ENCODE measurements at regions not wholly inside any gene's neighbourhood (a gene's known extent, or its start where the extent isn't known, plus 50 kb on each side); places are given as distances from the start of the nearest gene placed in this dataset.
"Not testable (repeated sequence)": the region's sequence is repeated elsewhere in the genome, so short reads cannot be mapped to it uniquely, and the experiment has no call there.

GRCh38 chr4:124993838-124994237, 281.3 kb upstream of the ANKRD50 start:
- DNase-seq (ENCODE audit: low read depth), result no peak

- no peak for DNase-seq (ENCODE audit: low read depth)
Observed at GRCh38 chr4:124990398-124990797, 277.9 kb upstream of the ANKRD50 start.

- DNase-seq (ENCODE audit: low read depth), result peak; percentile 14
Observed at GRCh38 chr4:124980276-124980752, 267.8 kb upstream of the ANKRD50 start.

GRCh38 chr4:124978536-124978935, 266.0 kb upstream of the ANKRD50 start:
- DNase-seq (ENCODE audit: low read depth), result not testable (repeated sequence)

DNA sequence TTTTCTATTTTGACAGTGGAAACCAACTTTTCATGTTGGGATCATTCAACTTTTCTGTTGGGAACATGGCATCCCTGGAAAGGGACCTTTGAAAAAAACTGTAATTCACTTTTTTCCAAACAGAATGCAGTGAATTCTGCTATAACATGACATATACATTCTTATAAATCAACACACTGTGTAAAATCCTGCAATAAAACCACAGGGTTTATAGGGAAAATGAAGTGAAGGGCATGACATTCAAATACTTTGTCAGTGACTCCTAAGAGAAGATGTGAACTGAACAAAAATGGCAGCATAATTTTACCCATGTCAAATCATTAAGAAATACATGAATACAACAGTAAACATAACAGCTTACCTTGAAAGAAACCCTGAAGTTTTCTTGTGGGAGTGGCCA, 264.5 kb upstream of the ANKRD50 start:
- no peak for DNase-seq (ENCODE audit: low read depth)

- no peak for DNase-seq (ENCODE audit: low read depth)
Observed at GRCh38 chr4:124974152-124974551, 261.6 kb upstream of the ANKRD50 start.

DNA sequence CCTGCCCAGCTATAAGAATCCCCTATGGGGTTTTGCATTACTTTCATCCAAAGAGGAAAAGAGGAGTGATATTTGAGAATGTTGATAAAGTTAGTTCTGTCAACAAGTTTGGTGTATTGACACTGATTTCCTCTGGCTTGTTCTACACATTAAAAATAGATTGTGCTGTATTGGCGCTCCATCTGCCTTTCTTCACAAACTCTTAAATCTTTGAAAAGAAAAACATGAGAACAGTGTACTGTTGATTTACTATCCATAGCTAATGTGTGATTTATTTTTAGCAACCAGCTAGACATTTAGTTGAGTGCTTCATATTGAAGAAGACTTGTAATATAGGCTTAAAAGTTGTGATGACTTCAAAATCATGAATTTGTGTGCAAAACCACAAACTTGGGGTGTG, 261.2 kb upstream of the ANKRD50 start:
- DNase-seq (ENCODE audit: low read depth), result no peak

GRCh38 chr4:124970011-124970410, 257.5 kb upstream of the ANKRD50 start:
- DNase-seq (ENCODE audit: low read depth), result no peak

DNA sequence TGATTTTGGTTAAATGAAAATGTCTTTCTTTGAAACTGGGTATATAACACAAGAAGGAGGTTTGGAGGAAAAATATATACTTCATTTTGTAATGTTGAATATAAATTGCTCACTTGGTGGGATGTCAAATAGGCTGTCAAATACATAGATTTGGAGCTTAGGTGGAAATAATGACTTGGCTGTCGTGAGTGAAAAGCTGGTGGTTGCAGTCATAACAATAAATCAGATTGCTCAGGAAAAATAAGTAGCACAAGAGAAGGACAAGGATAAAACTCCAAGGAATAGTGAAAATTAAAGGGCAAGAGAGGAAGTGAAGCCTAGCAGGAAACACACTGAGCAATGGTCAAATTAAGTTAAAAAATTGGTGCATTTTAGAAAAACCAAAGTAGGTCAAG, 253.0 kb upstream of the ANKRD50 start:
- no peak for DNase-seq (ENCODE audit: low read depth)

DNA sequence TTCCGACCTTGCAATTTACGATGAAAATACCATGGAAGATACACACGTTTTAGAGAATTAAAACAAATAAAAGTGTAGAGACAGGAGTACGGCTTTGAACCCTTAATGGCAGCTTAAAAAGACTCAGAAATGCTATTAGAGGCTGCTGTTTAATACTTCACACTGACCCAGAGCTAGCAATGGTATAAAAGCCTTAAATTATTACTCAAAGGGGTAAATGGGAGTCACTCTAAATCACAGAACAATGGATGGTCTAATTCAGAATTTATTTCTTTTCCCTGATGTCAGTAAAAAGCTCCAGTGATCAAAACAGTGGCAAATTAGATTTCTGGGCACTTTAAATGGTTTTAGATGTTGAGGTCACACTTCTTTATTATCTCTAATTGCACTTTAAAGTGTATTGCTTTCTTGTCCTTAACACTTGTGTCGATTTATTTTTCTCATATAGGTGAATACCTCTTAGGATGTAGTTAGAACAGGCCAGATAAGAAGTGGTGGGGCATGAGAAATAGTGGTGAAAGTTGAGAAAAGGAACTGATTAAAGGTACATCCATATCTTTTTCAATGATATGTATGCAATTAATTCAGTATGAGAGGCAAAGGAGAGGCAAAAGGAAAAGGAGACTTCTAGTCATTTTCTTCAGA, 252.4 kb upstream of the ANKRD50 start:
- DNase-seq (ENCODE audit: low read depth), result no peak

DNA sequence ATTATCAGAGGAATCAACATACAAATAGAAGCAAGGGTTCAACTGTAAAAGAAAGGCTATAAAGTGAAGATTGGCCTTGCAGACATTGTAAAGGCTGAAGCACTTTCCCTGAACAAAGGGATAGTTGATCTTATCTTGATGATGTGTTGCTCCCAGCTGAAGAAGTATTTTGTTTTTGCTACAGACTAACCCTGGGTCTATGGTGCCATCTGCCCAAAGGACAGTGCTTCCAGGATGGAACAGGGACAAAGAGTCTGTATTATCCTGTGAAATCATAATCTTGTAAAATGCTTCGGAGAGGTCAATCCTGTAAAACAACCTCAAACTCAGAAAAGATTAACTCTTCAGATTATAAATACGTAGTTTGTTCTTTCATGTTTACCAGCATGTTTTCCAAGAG, 251.7 kb upstream of the ANKRD50 start:
- no peak for DNase-seq (ENCODE audit: low read depth)

DNA sequence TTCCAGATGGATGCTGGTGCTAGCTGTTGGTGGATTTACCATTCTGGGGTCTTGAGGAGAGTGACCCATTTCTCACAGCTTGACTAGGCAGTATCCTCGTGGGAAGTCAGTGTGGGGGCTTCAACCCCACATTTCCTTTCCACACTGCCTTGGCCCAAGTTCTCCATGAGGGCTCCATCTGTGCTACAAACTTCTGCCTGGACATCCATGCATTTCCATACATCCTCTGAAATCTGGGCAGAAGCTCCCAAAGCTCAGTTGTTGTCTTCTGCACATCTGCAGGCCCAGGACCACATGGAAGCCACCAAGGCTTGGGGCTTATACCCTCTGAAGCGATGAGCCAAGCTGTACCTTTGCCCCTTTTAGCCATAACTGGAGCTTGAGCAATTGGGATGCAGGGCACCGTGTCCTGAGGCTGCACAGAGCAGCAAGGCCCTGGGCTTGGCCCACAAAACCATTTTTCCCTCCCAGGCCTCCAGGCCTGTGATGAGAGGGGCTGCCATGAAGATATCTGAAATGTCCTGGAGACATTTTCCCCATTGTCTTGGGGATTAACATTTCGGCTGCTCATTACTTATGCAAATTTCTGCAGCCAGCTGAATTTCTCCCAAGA, 248.7 kb upstream of the ANKRD50 start:
- DNase-seq (ENCODE audit: low read depth), result no peak

GRCh38 chr4:124958847-124959246, 246.3 kb upstream of the ANKRD50 start:
- no peak for DNase-seq (ENCODE audit: low read depth)

- DNase-seq (ENCODE audit: low read depth), result no peak
Observed at GRCh38 chr4:124955476-124955875, 242.9 kb upstream of the ANKRD50 start.

DNA sequence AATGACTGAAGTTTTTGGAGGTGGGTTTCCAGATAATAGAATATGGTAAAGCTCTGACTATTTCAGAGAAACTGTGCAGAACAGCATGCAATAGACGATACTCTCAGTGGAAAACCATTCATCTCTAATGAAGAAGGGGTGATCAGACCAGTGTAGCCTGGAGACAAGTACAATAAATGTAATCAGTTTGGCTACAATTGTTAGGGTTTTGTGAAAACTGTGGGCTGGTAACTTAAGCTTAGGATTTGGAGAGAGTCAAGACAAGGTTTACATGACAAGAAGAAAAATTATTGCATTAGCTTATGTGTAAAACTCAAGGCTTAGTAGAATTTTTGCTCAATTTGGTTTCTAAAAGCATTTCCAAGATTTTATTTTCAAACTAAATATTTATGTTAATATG, 241.5 kb upstream of the ANKRD50 start:
- no peak for DNase-seq (ENCODE audit: low read depth)

DNA sequence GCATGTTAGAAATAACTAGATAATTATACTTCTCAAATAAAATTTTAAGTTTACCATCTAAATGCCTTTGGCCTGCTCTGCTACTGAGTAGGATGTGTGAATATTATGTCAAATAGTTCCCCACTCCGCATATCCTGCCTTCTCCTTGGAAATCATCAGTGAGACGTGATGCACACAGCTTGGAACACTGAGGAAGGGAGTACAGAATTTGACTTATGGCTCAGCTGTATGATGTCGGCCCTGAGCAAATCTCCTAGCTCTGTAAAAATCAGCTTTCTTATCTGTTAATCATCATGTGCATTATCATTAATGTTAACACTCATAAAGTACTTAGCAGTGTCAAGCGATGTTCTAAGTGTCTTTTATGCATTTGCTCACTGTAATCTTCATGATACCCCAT, 241.0 kb upstream of the ANKRD50 start:
- no peak for DNase-seq (ENCODE audit: low read depth)

GRCh38 chr4:124953061-124953460, 240.5 kb upstream of the ANKRD50 start:
- no peak for DNase-seq (ENCODE audit: low read depth)

- no peak for DNase-seq (ENCODE audit: low read depth)
Observed at GRCh38 chr4:124952601-124953000, 240.1 kb upstream of the ANKRD50 start.

DNA sequence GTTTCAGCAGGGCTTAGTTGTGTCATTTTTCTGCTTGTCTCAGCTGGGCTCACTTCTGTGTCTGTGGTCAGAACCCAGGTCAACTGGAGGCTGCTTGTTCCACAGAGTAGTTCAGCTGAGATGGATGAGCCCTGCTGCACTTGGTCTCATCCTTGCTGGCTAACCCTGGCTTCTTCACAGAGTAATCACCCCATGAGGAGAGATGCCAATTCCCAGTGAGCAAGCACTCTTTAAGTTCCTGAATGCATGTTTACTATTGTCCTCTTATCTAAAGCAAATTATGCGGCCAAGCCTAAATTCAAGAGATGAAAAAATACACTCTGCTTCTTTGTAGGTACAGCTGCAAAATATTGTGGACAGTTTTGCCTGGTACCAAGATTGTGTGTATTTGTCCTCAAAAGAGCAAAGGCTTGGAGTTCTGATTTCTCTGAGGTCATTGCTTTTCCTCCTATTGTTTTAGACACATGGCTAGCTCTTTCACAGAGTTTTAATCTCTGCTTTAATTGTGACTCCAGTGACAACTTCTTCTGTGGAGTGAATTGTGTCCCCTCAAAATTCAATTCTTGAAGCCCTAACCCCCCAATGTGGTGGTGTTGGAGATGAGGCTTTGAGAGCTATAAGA, 236.6 kb upstream of the ANKRD50 start:
- DNase-seq (ENCODE audit: low read depth), result no peak

DNA sequence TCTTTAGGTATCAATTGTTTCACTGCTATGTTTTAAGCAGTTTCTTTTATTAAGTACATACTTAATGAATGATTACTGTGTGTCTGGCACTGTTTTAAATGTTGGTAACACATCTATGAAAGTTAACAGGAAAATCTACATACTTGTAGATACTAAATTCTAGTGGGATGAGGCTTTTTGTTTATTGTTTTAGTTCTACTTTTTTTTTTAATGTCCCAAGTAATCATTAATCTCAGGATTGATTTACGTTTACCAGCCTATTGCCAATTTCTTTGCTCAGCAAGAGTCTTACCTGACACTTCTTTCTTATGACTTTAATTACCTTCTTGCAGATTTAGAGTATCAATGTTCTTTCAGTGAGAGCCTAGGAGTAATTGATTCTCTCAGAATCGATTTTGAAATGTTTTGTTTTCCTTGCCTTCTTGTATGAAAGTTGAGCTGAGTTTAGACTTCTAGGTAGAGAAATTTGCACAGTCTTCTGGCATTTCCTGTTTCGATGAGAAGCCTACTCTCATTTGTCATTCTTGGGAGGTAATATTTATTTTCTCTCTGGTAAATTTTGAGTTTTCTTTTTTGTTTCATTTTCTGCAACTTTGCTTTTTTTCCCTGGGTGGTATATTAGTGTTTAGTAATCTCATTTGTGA, 235.2 kb upstream of the ANKRD50 start:
- no peak for DNase-seq (ENCODE audit: low read depth)

- no peak for DNase-seq (ENCODE audit: low read depth)
Observed at GRCh38 chr4:124946696-124947095, 234.2 kb upstream of the ANKRD50 start.

- no peak for DNase-seq (ENCODE audit: low read depth)
Observed at GRCh38 chr4:124945422-124945821, 232.9 kb upstream of the ANKRD50 start.

DNA sequence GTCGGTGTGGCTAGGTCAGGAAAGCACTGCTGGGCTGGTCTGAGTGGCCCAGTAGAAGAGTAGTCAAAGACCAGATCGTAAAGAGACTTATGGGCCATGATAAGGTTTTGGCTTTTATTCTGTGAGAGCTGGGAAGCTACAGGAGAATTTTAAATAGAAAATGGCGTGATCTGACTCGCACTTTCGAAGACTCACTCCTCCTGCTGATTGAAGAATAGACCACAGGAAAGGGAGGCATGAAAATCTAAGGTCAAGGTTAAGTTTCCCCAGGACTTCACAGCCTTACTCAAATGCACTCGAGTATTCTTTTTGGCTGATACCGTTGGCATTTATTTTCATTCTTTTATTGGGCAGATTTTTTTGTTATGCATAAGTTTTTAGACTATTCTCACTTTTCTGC, 231.4 kb upstream of the ANKRD50 start:
- DNase-seq (ENCODE audit: low read depth), result no peak

Data from Daoy (cell line).